HepG2 (cell line): ENCODE measurements at regions not wholly inside any gene's neighbourhood (a gene's known extent, or its start where the extent isn't known, plus 50 kb on each side); places are given as distances from the start of the nearest gene placed in this dataset.

Experiments used
- ATAC-seq: fragments of 200-7000 bp; cut with Tn5 transposase; 3 replicates; pipeline ENCODE4 v1.9.1; 2020; ENCODE audit warnings: mild to moderate bottlenecking, moderate library complexity
- BruUV-seq: library from RNA; stranded (reverse); fragments of 400-500 nt; replicated peaks from 2 replicates; lab custom pipeline; 2021; lab: Mats Ljungman, UMichigan
- CTCF ChIA-PET: fragments of 300-600 bp; formaldehyde crosslinking; extraction: SDS; loops from one replicate; lab custom pipeline; 2021; ENCODE audit warnings: low total read pairs, inconsistent platforms, low intra/inter-chr PET ratio; lab: Yijun Ruan, JAX
- POLR2A ChIA-PET: fragments of 350-600 bp; sonication (Branson Sonifier 250); formaldehyde crosslinking; loops from one replicate; lab custom pipeline; 2020; ENCODE audit warnings: antibody characterized with exemption, inconsistent platforms; lab: Yijun Ruan, JAX
- DNase-seq: peaks from one replicate; pipeline ENCODE4 v3.0.0-alpha.2; 2015; ENCODE audit warnings: low spot score
- FAIRE-seq: peaks from 3 replicates; lab custom pipeline; 2011; peaks lifted over from hg19 to GRCh38; lab: Jason Lieb, UNC
- H2AFZ ChIP-seq: one replicate; pipeline ENCODE4 v1.6.1; 2011; ENCODE audit warnings: low read length, inconsistent platforms
- H3K27ac ChIP-seq: fragments of 300-600 bp; 3 replicates; pipeline ENCODE4 v1.8.0; 2011; ENCODE audit warnings: mixed run types, mild to moderate bottlenecking, mixed read lengths, low read length, inconsistent platforms; ENCODE audit not compliant: insufficient read depth; ENCODE audit errors: extremely low read length
- H3K27me3 ChIP-seq, 2 experiments: fragments of 200-600 bp in 1 of 2; 2 replicates in 1 of 2; 3 replicates in 1 of 2; pipeline versions ENCODE4 v1.6.0 to v1.8.0; 2011; ENCODE audit warnings: low read length in 2 of 2, mild to moderate bottlenecking in 2 of 2, moderate library complexity in 2 of 2, inconsistent platforms in 1 of 2; ENCODE audit not compliant: insufficient read depth in 2 of 2, control insufficient read depth in 1 of 2
- H3K36me3 ChIP-seq, 2 experiments: fragments of 200-600 bp in 1 of 2; replicated peaks in 1 of 2; 2 replicates in 1 of 2; 3 replicates in 1 of 2; pipeline versions ENCODE4 v1.5.1 to v1.8.0; 2011; ENCODE audit warnings: low read length in 2 of 2, inconsistent platforms in 1 of 2; ENCODE audit not compliant: insufficient read depth in 2 of 2, control insufficient read depth in 1 of 2
- H3K4me1 ChIP-seq: 2 replicates; pipeline ENCODE4 v1.5.1; 2012; ENCODE audit warnings: low read length, inconsistent platforms; ENCODE audit not compliant: insufficient read depth
- H3K4me2 ChIP-seq: 2 replicates; pipeline ENCODE4 v1.6.0; 2011; ENCODE audit warnings: low read depth, low read length, inconsistent platforms
- H3K4me3 ChIP-seq, 3 experiments: fragments of 200-600 bp in 1 of 3; sonication (generic), shearing (Covaris generic) in 1 of 3; replicated peaks in 1 of 3; 2 replicates each; pipeline ENCODE4 v1.5.1; 2011 to 2016; ENCODE audit warnings: low read length in 3 of 3, inconsistent platforms in 2 of 3, low read depth in 2 of 3, mild to moderate bottlenecking in 2 of 3, control low read depth in 1 of 3, mixed read lengths in 1 of 3; ENCODE audit not compliant: insufficient read depth in 1 of 3
- H3K79me2 ChIP-seq: one replicate; pipeline ENCODE4 v1.6.1; 2011; ENCODE audit warnings: low read length, inconsistent platforms; ENCODE audit not compliant: insufficient read depth
- H3K9ac ChIP-seq: 2 replicates; pipeline ENCODE4 v1.6.0; 2011; ENCODE audit warnings: mild to moderate bottlenecking, low read depth, low read length, inconsistent platforms; ENCODE audit not compliant: insufficient read depth
- H3K9me3 ChIP-seq: 2 replicates; pipeline ENCODE4 v1.5.1; 2012; ENCODE audit warnings: mild to moderate bottlenecking, low read length
- H4K20me1 ChIP-seq: 2 replicates; pipeline ENCODE4 v1.6.0; 2011; ENCODE audit warnings: inconsistent platforms, mild to moderate bottlenecking, low read length, moderate library complexity; ENCODE audit not compliant: insufficient read depth
- WGBS: methylation state at CpG from one replicate; pipeline ENCODE4 v1.1.6; 2017; ENCODE audit warnings: low lambda C conversion rate; 5-methylcytosine and 5-hydroxymethylcytosine counted together
- in situ Hi-C: cut with HindIII; loops from 2 replicates; pipeline ENCODE4 v1.10.0; 2017; ENCODE audit warnings: low pct_unique_long_range_greater_than_20kb; ENCODE audit not compliant: extremely low pct_ligation_motif_present
- intact Hi-C: fragments of 100-400 bp; cut with micrococcal nuclease; formaldehyde crosslinking; loops from one replicate; pipeline ENCODE4 v1.10.0; 2022; ENCODE audit not compliant: unreplicated experiment
- TF ChIP-seq, protein P1 (sequence below): sonication (generic); formaldehyde crosslinking; conservative IDR thresholded peaks from 2 replicates; pipeline ENCODE4 v1.4.0; 2020; ENCODE audit warnings: missing genetic modification reagents
- TF ChIP-seq, protein P2 (sequence below): sonication (generic); formaldehyde crosslinking; IDR thresholded peaks from 2 replicates; pipeline ENCODE4 v1.4.0; 2020; ENCODE audit warnings: missing genetic modification reagents, mild to moderate bottlenecking, borderline replicate concordance

GRCh38 chr5:97839341-97840086 lies 656.5 kb upstream of the RIOK2 start:
- intact Hi-C loops: no loop called here
- H3K9ac ChIP-seq: no peak overlapping the region
- CTCF ChIA-PET: no interaction called here

More at GRCh38 chr5:97839341-97840086, 656.5 kb upstream of the RIOK2 start:
- no TSS peak for BruUV-seq
- Histone ChIP-seq H3K4me2 (no peak overlapping the region), H3K79me2 (no peaks in the 10 kb centered on the region), H3K4me1 (no peaks in the 10 kb centered on the region), H3K27ac (no peak overlapping the region), H2AFZ (no peak overlapping the region), H3K4me3 (no peak overlapping the region), H3K27me3 (no peaks in the 10 kb centered on the region), H3K9me3 (no peaks in the 10 kb centered on the region), H4K20me1 (no peaks in the 10 kb centered on the region), H3K36me3 (no peaks in the 10 kb centered on the region)
- WGBS: 50% methylated on average over 2 of the region's 2 CpGs
- DNase-seq: no peak
- no peak for ATAC-seq
- FAIRE-seq: no peak
- TF ChIP-seq, protein P1, sequence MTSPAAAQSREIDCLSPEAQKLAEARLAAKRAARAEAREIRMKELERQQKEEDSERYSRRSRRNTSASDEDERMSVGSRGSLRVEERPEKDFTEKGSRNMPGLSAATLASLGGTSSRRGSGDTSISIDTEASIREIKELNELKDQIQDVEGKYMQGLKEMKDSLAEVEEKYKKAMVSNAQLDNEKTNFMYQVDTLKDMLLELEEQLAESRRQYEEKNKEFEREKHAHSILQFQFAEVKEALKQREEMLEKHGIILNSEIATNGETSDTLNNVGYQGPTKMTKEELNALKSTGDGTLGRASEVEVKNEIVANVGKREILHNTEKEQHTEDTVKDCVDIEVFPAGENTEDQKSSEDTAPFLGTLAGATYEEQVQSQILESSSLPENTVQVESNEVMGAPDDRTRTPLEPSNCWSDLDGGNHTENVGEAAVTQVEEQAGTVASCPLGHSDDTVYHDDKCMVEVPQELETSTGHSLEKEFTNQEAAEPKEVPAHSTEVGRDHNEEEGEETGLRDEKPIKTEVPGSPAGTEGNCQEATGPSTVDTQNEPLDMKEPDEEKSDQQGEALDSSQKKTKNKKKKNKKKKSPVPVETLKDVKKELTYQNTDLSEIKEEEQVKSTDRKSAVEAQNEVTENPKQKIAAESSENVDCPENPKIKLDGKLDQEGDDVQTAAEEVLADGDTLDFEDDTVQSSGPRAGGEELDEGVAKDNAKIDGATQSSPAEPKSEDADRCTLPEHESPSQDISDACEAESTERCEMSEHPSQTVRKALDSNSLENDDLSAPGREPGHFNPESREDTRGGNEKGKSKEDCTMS (CRISPR knock-in tag): no peak
- TF ChIP-seq, protein P2, sequence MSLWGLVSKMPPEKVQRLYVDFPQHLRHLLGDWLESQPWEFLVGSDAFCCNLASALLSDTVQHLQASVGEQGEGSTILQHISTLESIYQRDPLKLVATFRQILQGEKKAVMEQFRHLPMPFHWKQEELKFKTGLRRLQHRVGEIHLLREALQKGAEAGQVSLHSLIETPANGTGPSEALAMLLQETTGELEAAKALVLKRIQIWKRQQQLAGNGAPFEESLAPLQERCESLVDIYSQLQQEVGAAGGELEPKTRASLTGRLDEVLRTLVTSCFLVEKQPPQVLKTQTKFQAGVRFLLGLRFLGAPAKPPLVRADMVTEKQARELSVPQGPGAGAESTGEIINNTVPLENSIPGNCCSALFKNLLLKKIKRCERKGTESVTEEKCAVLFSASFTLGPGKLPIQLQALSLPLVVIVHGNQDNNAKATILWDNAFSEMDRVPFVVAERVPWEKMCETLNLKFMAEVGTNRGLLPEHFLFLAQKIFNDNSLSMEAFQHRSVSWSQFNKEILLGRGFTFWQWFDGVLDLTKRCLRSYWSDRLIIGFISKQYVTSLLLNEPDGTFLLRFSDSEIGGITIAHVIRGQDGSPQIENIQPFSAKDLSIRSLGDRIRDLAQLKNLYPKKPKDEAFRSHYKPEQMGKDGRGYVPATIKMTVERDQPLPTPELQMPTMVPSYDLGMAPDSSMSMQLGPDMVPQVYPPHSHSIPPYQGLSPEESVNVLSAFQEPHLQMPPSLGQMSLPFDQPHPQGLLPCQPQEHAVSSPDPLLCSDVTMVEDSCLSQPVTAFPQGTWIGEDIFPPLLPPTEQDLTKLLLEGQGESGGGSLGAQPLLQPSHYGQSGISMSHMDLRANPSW (CRISPR knock-in tag): no peak
- in situ Hi-C loops: no loop called here
- POLR2A ChIA-PET: no interaction called here
